OCI-LY1 (cell line): ENCODE measurements at regions not wholly inside any gene's neighbourhood (a gene's known extent, or its start where the extent isn't known, plus 50 kb on each side); places are given as distances from the start of the nearest gene placed in this dataset.

Experiments
- H2AFZ ChIP-seq: fragments of 200-600 bp; sonication (generic), shearing (Covaris generic); 2 replicates; pipeline ENCODE4 v1.6.0; 2014; ENCODE audit warnings: antibody characterized with exemption, mild to moderate bottlenecking, low read length
- H3F3A ChIP-seq: fragments of 200-600 bp; sonication (generic), shearing (Covaris generic); 2 replicates; pipeline ENCODE4 v1.6.0; 2014; ENCODE audit warnings: mild to moderate bottlenecking, antibody characterized with exemption, low read length, moderate library complexity; ENCODE audit not compliant: insufficient read depth
- H3K27ac ChIP-seq: fragments of 200-600 bp; sonication (generic); 2 replicates; pipeline ENCODE4 v1.5.1; 2014; ENCODE audit warnings: low read length, mixed run types, mild to moderate bottlenecking, low read depth; ENCODE audit not compliant: poor library complexity, severe bottlenecking
- H3K27me3 ChIP-seq: fragments of 200-600 bp; sonication (generic); 2 replicates; pipeline ENCODE4 v1.6.0; 2014; ENCODE audit warnings: antibody characterized with exemption, mild to moderate bottlenecking, low read length, moderate library complexity; ENCODE audit not compliant: insufficient read depth
- H3K36me3 ChIP-seq: fragments of 200-600 bp; sonication (generic); 2 replicates; pipeline ENCODE4 v1.6.1; 2014; ENCODE audit warnings: mild to moderate bottlenecking, antibody characterized with exemption, low read length, moderate library complexity, mixed read lengths; ENCODE audit not compliant: insufficient read depth
- H3K4me1 ChIP-seq: fragments of 200-600 bp; sonication (generic); 2 replicates; pipeline ENCODE4 v1.5.1; 2014; ENCODE audit warnings: mild to moderate bottlenecking, low read length, moderate library complexity; ENCODE audit not compliant: insufficient read depth, severe bottlenecking
- H3K4me2 ChIP-seq: fragments of 200-600 bp; sonication (generic), shearing (Covaris generic); 2 replicates; pipeline ENCODE4 v1.6.1; 2014; ENCODE audit warnings: low read length
- H3K4me3 ChIP-seq: fragments of 200-600 bp; sonication (generic); 2 replicates; pipeline ENCODE4 v1.5.1; 2014; ENCODE audit warnings: low read length, low read depth, mild to moderate bottlenecking, mixed read lengths; ENCODE audit not compliant: poor library complexity, severe bottlenecking
- H3K79me2 ChIP-seq: fragments of 200-600 bp; shearing (Covaris generic); 2 replicates; pipeline ENCODE4 v1.6.1; 2016; ENCODE audit warnings: mixed run types, low read length, mixed read lengths; ENCODE audit not compliant: insufficient read depth
- H3K9ac ChIP-seq: fragments of 200-600 bp; sonication (generic), shearing (Covaris generic); 2 replicates; pipeline ENCODE4 v1.6.1; 2014; ENCODE audit warnings: mild to moderate bottlenecking, low read length, mixed read lengths
- H3K9me2 ChIP-seq: fragments of 200-600 bp; sonication (generic), shearing (Covaris generic); 2 replicates; pipeline ENCODE4 v1.6.1; 2014; ENCODE audit warnings: low read depth, mild to moderate bottlenecking, low read length, mixed read lengths
- H3K9me3 ChIP-seq: fragments of 200-600 bp; shearing (Covaris generic); 2 replicates; pipeline ENCODE4 v1.6.1; 2014; ENCODE audit warnings: low read length, mixed read lengths
- H4K20me1 ChIP-seq: fragments of 200-600 bp; sonication (generic), shearing (Covaris generic); 2 replicates; pipeline ENCODE4 v1.6.0; 2016; ENCODE audit warnings: mild to moderate bottlenecking, low read length; ENCODE audit not compliant: insufficient read depth
- CTCF ChIP-seq: fragments of 200-600 bp; sonication (generic), shearing (Covaris generic); IDR thresholded peaks from 2 replicates; pipeline ENCODE4 v1.5.1; 2017; ENCODE audit warnings: mild to moderate bottlenecking, antibody characterized with exemption, low read length, moderate library complexity, mixed read lengths
- EZH2 ChIP-seq: fragments of 200-600 bp; sonication (generic), shearing (Covaris generic); IDR thresholded peaks from 2 replicates; pipeline ENCODE4 v1.8.0; 2017; ENCODE audit warnings: borderline replicate concordance, mixed run types, mild to moderate bottlenecking, antibody characterized with exemption, low read length, moderate library complexity, mixed read lengths

GRCh38 chr4:14309431-14309830, 681.9 kb upstream of the BOD1L1 start:
- H3K4me3 ChIP-seq: no peak overlapping the region
- H3K36me3 ChIP-seq: no peaks in the 10 kb centered on the region
- no peaks in the 10 kb centered on the region for H3K9me3 ChIP-seq
- no peak overlapping the region for H2AFZ ChIP-seq
- no peak overlapping the region for H3K4me2 ChIP-seq
- TF ChIP-seq EZH2 (no peak), CTCF (no peak)
- no peaks in the 10 kb centered on the region for H3F3A ChIP-seq
- H3K79me2 ChIP-seq: no peaks in the 10 kb centered on the region
- no peak overlapping the region for H3K27ac ChIP-seq
- H3K27me3 ChIP-seq: no peaks in the 10 kb centered on the region
- H3K4me1 ChIP-seq: no peaks in the 10 kb centered on the region
- H4K20me1 ChIP-seq: no peaks in the 10 kb centered on the region
- no peak overlapping the region for H3K9ac ChIP-seq
- H3K9me2 ChIP-seq: no peaks in the 10 kb centered on the region

- H3K9me2 ChIP-seq: no peaks in the 10 kb centered on the region
- no peaks in the 10 kb centered on the region for H3K9me3 ChIP-seq
- H3F3A ChIP-seq: no peaks in the 10 kb centered on the region
- no peaks in the 10 kb centered on the region for H3K79me2 ChIP-seq
- H3K4me3 ChIP-seq: no peak overlapping the region
- no peak overlapping the region for H3K27ac ChIP-seq
- TF ChIP-seq CTCF (no peak), EZH2 (no peak)
- H3K36me3 ChIP-seq: no peaks in the 10 kb centered on the region
- H3K4me1 ChIP-seq: no peaks in the 10 kb centered on the region
- H3K9ac ChIP-seq: no peak overlapping the region
- no peak overlapping the region for H3K4me2 ChIP-seq
- no peak overlapping the region for H2AFZ ChIP-seq
- no peaks in the 10 kb centered on the region for H4K20me1 ChIP-seq
- H3K27me3 ChIP-seq: no peaks in the 10 kb centered on the region
These were observed 686.2 kb upstream of the BOD1L1 start for GRCh38 chr4:14313757-14314156.

- H3K27me3 ChIP-seq: no peaks in the 10 kb centered on the region
- H3K4me2 ChIP-seq: no peak overlapping the region
- no peak overlapping the region for H3K27ac ChIP-seq
- no peak for TF ChIP-seq CTCF
- TF ChIP-seq EZH2: no peak
- no peaks in the 10 kb centered on the region for H3K9me2 ChIP-seq
- H3K36me3 ChIP-seq: no peaks in the 10 kb centered on the region
- no peaks in the 10 kb centered on the region for H4K20me1 ChIP-seq
- H2AFZ ChIP-seq: no peak overlapping the region
- H3K4me1 ChIP-seq: no peaks in the 10 kb centered on the region
- no peaks in the 10 kb centered on the region for H3K9me3 ChIP-seq
- no peak overlapping the region for H3K4me3 ChIP-seq
- no peak overlapping the region for H3K9ac ChIP-seq
- no peaks in the 10 kb centered on the region for H3K79me2 ChIP-seq
- no peaks in the 10 kb centered on the region for H3F3A ChIP-seq
These were observed 687.2 kb upstream of the CPEB2 start for GRCh38 chr4:14315129-14315528.
